Thoracic aorta (tissue), 2 donors: ENCODE measurements at regions not wholly inside any gene's neighbourhood (a gene's known extent, or its start where the extent isn't known, plus 50 kb on each side); places are given as distances from the start of the nearest gene placed in this dataset.

Experiments
- ATAC-seq: fragments of 150-250 bp; one replicate; pipeline ENCODE4 v1.8.0; 2017; ENCODE audit warnings: low read depth; ENCODE audit not compliant: insufficient number of reproducible peaks, low FRiP score
- DNase-seq: peaks from one replicate; pipeline ENCODE4 v3.0.0-alpha.2; 2020; ENCODE audit warnings: low spot score
- H3K27ac ChIP-seq, 2 donors: fragments of 200-600 bp; sonication (generic); 1 replicate in 1 of 2; 2 replicates in 1 of 2; pipeline ENCODE4 v1.5.1; 2016; ENCODE audit warnings: mild to moderate bottlenecking in 2 of 2, moderate library complexity in 2 of 2
- H3K27me3 ChIP-seq: fragments of 200-600 bp; sonication (generic); replicated peaks from 2 replicates; pipeline ENCODE4 v1.6.0; 2016; ENCODE audit warnings: mild to moderate bottlenecking; ENCODE audit not compliant: insufficient read depth
- H3K36me3 ChIP-seq: fragments of 200-600 bp; sonication (generic); one replicate; pipeline ENCODE4 v1.5.1; 2016
- H3K4me1 ChIP-seq, 2 donors: fragments of 200-600 bp; sonication (generic); 1 replicate in 1 of 2; 2 replicates in 1 of 2; pipeline versions ENCODE4 v1.5.1 to v1.6.0; 2016; ENCODE audit warnings: low read depth in 2 of 2, mild to moderate bottlenecking in 1 of 2; ENCODE audit not compliant: control insufficient read depth in 1 of 2
- H3K4me3 ChIP-seq: fragments of 200-600 bp; sonication (generic); 2 replicates; pipeline ENCODE4 v1.5.1; 2016; ENCODE audit warnings: mild to moderate bottlenecking
- H3K9me3 ChIP-seq: fragments of 200-600 bp; sonication (generic); 2 replicates; pipeline ENCODE4 v1.5.1; 2016
- CTCF ChIP-seq: fragments of 200-600 bp; sonication (generic); IDR thresholded peaks from one replicate; pipeline ENCODE4 v1.5.1; 2019; ENCODE audit warnings: antibody characterized with exemption

GRCh38 chr9:2465921-2466460 is 155.6 kb upstream of the VLDLR start:
- H3K4me1 ChIP-seq = no peaks in the 10 kb centered on the region
- DNase-seq (no peak), ATAC-seq (no peak)
- no peaks in the 10 kb centered on the region for H3K9me3 ChIP-seq
- TF ChIP-seq CTCF = no peak
- no peak overlapping the region for H3K4me3 ChIP-seq
- H3K27ac ChIP-seq = no peak overlapping the region
- no peaks in the 10 kb centered on the region for H3K36me3 ChIP-seq
- no peaks in the 10 kb centered on the region for H3K27me3 ChIP-seq

GRCh38 chr9:2466703-2467102 is 154.9 kb upstream of the VLDLR start:
- Histone ChIP-seq H3K4me1 (no peaks in the 10 kb centered on the region), H3K9me3 (no peaks in the 10 kb centered on the region), H3K36me3 (no peaks in the 10 kb centered on the region), H3K4me3 (no peak overlapping the region), H3K27ac (no peak overlapping the region), H3K27me3 (no peaks in the 10 kb centered on the region)
- DNase-seq (no peak), ATAC-seq (no peak)
- no peak for TF ChIP-seq CTCF

- no peak for ATAC-seq
These were observed 151.8 kb upstream of the VLDLR start for GRCh38 chr9:2469681-2470221.

GRCh38 chr9:2473681-2474080 is 147.9 kb upstream of the VLDLR start:
- TF ChIP-seq CTCF = no peak
- H3K4me3 ChIP-seq = no peak overlapping the region
- no peaks in the 10 kb centered on the region for H3K9me3 ChIP-seq
- H3K36me3 ChIP-seq = no peaks in the 10 kb centered on the region
- H3K27me3 ChIP-seq = no peaks in the 10 kb centered on the region
- DNase-seq (no peak), ATAC-seq (no peak)
- no peak overlapping the region for H3K27ac ChIP-seq
- no peaks in the 10 kb centered on the region for H3K4me1 ChIP-seq

More at GRCh38 chr9:2469681-2470221, 151.8 kb upstream of the VLDLR start:
- no peak for DNase-seq
- Histone ChIP-seq H3K4me1 (no peaks in the 10 kb centered on the region), H3K36me3 (no peaks in the 10 kb centered on the region), H3K27me3 (no peaks in the 10 kb centered on the region), H3K4me3 (no peak overlapping the region), H3K27ac (no peak overlapping the region), H3K9me3 (no peaks in the 10 kb centered on the region)
- TF ChIP-seq CTCF = no peak

- no peak overlapping the region for H3K4me3 ChIP-seq
- TF ChIP-seq CTCF = no peak
- DNase-seq = no peak
- H3K4me1 ChIP-seq = no peaks in the 10 kb centered on the region
- no peak overlapping the region for H3K27ac ChIP-seq
- no peaks in the 10 kb centered on the region for H3K27me3 ChIP-seq
- no peak for ATAC-seq
- H3K36me3 ChIP-seq = no peaks in the 10 kb centered on the region
- H3K9me3 ChIP-seq = no peaks in the 10 kb centered on the region
These were observed 143.8 kb upstream of the VLDLR start for GRCh38 chr9:2477755-2478154.
